Esophagus muscularis mucosa (tissue), 4 donors: ENCODE measurements at regions not wholly inside any gene's neighbourhood (a gene's known extent, or its start where the extent isn't known, plus 50 kb on each side); places are given as distances from the start of the nearest gene placed in this dataset.

Source experiments
- DNase-seq: peaks from one replicate; pipeline ENCODE4 v3.0.0-alpha.2; 2017; ENCODE audit errors: extremely low spot score
- H3K27ac ChIP-seq, 4 donors: fragments of 200-600 bp; sonication (generic); replicated peaks in 1 of 4; 1 replicate in 3 of 4; 2 replicates in 1 of 4; pipeline ENCODE4 v1.5.1; 2016 to 2019; ENCODE audit warnings: mild to moderate bottlenecking in 1 of 4
- H3K27me3 ChIP-seq, 4 donors: fragments of 200-600 bp; sonication (generic); one replicate each; pipeline versions ENCODE4 v1.5.1 to v1.6.0; 2016 to 2019
- H3K36me3 ChIP-seq, 4 donors: fragments of 200-600 bp; sonication (generic); one replicate each; pipeline ENCODE4 v1.5.1; 2016 to 2019
- H3K4me1 ChIP-seq, 4 donors: fragments of 200-600 bp; sonication (generic); one replicate each; pipeline ENCODE4 v1.5.1; 2016 to 2019
- H3K4me3 ChIP-seq, 4 donors: fragments of 200-600 bp; sonication (generic); 1 replicate in 2 of 4; 2 replicates in 2 of 4; pipeline ENCODE4 v1.5.1; 2016 to 2019; ENCODE audit warnings: mild to moderate bottlenecking in 4 of 4, moderate library complexity in 1 of 4
- H3K9me3 ChIP-seq, 4 donors: fragments of 200-600 bp; sonication (generic); 1 replicate in 3 of 4; 2 replicates in 1 of 4; pipeline ENCODE4 v1.5.1; 2016 to 2019
- CTCF ChIP-seq, 3 experiments: fragments of 200-600 bp in 2 of 3; fragments of 450-650 bp in 1 of 3; sonication (generic) in 2 of 3; IDR thresholded peaks; one replicate each; pipeline ENCODE4 v1.5.1; 2017 to 2019; ENCODE audit warnings: antibody characterized with exemption in 3 of 3, mild to moderate bottlenecking in 2 of 3, moderate library complexity in 1 of 3
- EP300 ChIP-seq: sonication (generic); formaldehyde crosslinking; IDR thresholded peaks from one replicate; pipeline ENCODE4 v1.6.1; 2017; ENCODE audit warnings: antibody characterized with exemption
- POLR2A ChIP-seq: fragments of 450-650 bp; IDR thresholded peaks from one replicate; pipeline ENCODE4 v1.6.1; 2017; ENCODE audit warnings: antibody characterized with exemption, moderate library complexity, mild to moderate bottlenecking, low read depth
- POLR2AphosphoS5 ChIP-seq, 2 donors: sonication (generic); formaldehyde crosslinking; IDR thresholded peaks; one replicate each; pipeline ENCODE4 v1.6.1; 2017; ENCODE audit warnings: antibody characterized with exemption in 2 of 2
- WGBS: methylation state at CpG from one replicate; pipeline ENCODE4 v1.1.5; 2018; 5-methylcytosine and 5-hydroxymethylcytosine counted together
- intact Hi-C: fragments of 100-400 bp; cut with DNase I; formaldehyde crosslinking; loops from one replicate; pipeline ENCODE4 v1.15.1; 2023

- no peak for TF ChIP-seq POLR2A
- no peak for TF ChIP-seq CTCF (IDR thresholded peaks at IDR 0.05)
- TF ChIP-seq POLR2AphosphoS5 (IDR thresholded peaks at IDR 0.05), result no peak
- no peak for TF ChIP-seq EP300
- Histone ChIP-seq H3K36me3 (no peaks in the 10 kb centered on the region), H3K4me3 (no peak overlapping the region), H3K27ac (no peak overlapping the region), H3K27me3 (no peaks in the 10 kb centered on the region), H3K9me3 (peaks cover 0 to 5% (median 2%) of the 10 kb centered on the region in 4 donors), H3K4me1 (no peaks in the 10 kb centered on the region)
- WGBS, result 95% methylated on average over 4 of the region's 4 CpGs
- intact Hi-C loops, result no loop called here
- no peak for DNase-seq
Observed at GRCh38 chr1:72526926-72527325, 244.6 kb upstream of the NEGR1 start.

- TF ChIP-seq EP300, result no peak
- TF ChIP-seq POLR2AphosphoS5 (IDR thresholded peaks at IDR 0.05), result no peak
- TF ChIP-seq POLR2A, result no peak
- no peak for TF ChIP-seq CTCF (IDR thresholded peaks at IDR 0.05)
- H3K9me3 ChIP-seq, result no peaks in the 10 kb centered on the region
- intact Hi-C loops, result no loop called here
- no peak overlapping the region for H3K4me3 ChIP-seq
- H3K27ac ChIP-seq, result no peak overlapping the region
- no peaks in the 10 kb centered on the region for H3K4me1 ChIP-seq
- DNase-seq, result no peak
- no peaks in the 10 kb centered on the region for H3K36me3 ChIP-seq
- no peaks in the 10 kb centered on the region for H3K27me3 ChIP-seq
Observed at GRCh38 chr1:72524021-72524420, 241.7 kb upstream of the NEGR1 start.

- no peak for DNase-seq
- Histone ChIP-seq H3K27ac (no peak overlapping the region), H3K9me3 (no peaks in the 10 kb centered on the region), H3K4me1 (peaks cover 0 to under 1% (median under 1%) of the 10 kb centered on the region in 4 donors), H3K4me3 (no peak overlapping the region), H3K27me3 (no peaks in the 10 kb centered on the region), H3K36me3 (no peaks in the 10 kb centered on the region)
- TF ChIP-seq CTCF (IDR thresholded peaks at IDR 0.05) (no peak), POLR2A (no peak), EP300 (no peak), POLR2AphosphoS5 (IDR thresholded peaks at IDR 0.05) (no peak)
- intact Hi-C loops, result no loop called here
- WGBS, result 80% methylated on average over 2 of the region's 2 CpGs
Observed at GRCh38 chr1:72521659-72522058, 239.3 kb upstream of the NEGR1 start.

GRCh38 chr1:72516826-72517225 lies 234.5 kb upstream of the NEGR1 start:
- no peak for TF ChIP-seq EP300
- no peak for TF ChIP-seq CTCF (IDR thresholded peaks at IDR 0.05)
- TF ChIP-seq POLR2AphosphoS5 (IDR thresholded peaks at IDR 0.05), result no peak
- TF ChIP-seq POLR2A, result no peak
- intact Hi-C loops, result no loop called here
- WGBS, result 81% methylated on average over 2 of the region's 2 CpGs
- Histone ChIP-seq H3K27me3 (no peaks in the 10 kb centered on the region), H3K36me3 (no peaks in the 10 kb centered on the region), H3K4me3 (no peak overlapping the region), H3K27ac (no peak overlapping the region), H3K4me1 (peaks cover 0 to 8% (median 2%) of the 10 kb centered on the region in 4 donors), H3K9me3 (no peaks in the 10 kb centered on the region)
- no peak for DNase-seq

GRCh38 chr1:72516264-72516663 lies 233.9 kb upstream of the NEGR1 start:
- Histone ChIP-seq H3K27ac (no peak overlapping the region), H3K4me3 (no peak overlapping the region), H3K27me3 (no peaks in the 10 kb centered on the region), H3K4me1 (peaks cover 0 to 8% (median 2%) of the 10 kb centered on the region in 4 donors), H3K36me3 (no peaks in the 10 kb centered on the region), H3K9me3 (no peaks in the 10 kb centered on the region)
- 54% methylated on average over 4 of the region's 4 CpGs for WGBS
- intact Hi-C loops, result no loop called here
- no peak for DNase-seq
- TF ChIP-seq EP300, result no peak
- TF ChIP-seq POLR2A, result no peak
- no peak for TF ChIP-seq CTCF (IDR thresholded peaks at IDR 0.05)
- TF ChIP-seq POLR2AphosphoS5 (IDR thresholded peaks at IDR 0.05), result no peak
